ENCODE measurements at regions not wholly inside any gene's neighbourhood (a gene's known extent, or its start where the extent isn't known, plus 50 kb on each side); places are given as distances from the start of the nearest gene placed in this dataset.
A peak's percentile ranks its signal among the peaks of the same experiment; 100 is the strongest.

DNA sequence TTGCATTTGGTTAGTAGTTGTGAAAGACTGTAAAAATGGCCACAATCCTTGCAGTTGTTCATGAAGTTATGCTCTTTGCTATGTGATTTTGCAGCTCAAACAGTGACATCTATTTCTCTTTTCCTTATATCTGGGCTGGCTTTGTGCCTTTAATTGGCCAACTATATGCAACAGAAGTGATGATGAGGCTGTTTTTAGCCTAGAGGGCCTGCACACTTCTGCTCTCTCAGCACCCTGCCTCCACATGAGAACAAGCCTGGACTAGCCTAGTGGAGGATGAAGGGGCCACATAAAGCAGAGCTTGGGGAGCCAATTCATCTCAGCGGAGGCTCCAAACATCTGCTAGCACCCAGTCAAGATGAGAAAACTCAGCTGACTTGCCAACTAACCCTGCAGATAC is 339.8 kb downstream of the OMA1 start:
- Histone ChIP-seq H3K27me3 (replicated peaks in 1 of 2; ENCODE audit: control insufficient read depth in 2 of 2, insufficient read depth in 2 of 2, low read length in 1 of 2) (no peaks in the 10 kb centered on the region), H3K4me1 (ENCODE audit: control insufficient read depth, insufficient read depth, low read length) (no peaks in the 10 kb centered on the region), H3K9me3 (replicated peaks; ENCODE audit: control insufficient read depth, insufficient read depth, low read length) (no peaks in the 10 kb centered on the region; the same call in 2 of the 3 replicates), H3K79me2 (ENCODE audit: control insufficient read depth, insufficient read depth, low read length) (no peaks in the 10 kb centered on the region), H3K4me3 (no peak overlapping the region), H3K27ac (ENCODE audit: control insufficient read depth, insufficient read depth) (no peak overlapping the region), H2AFZ (ENCODE audit: control insufficient read depth, low read depth, low read length) (no peak overlapping the region), H3K4me2 (ENCODE audit: control insufficient read depth, insufficient read depth) (no peak overlapping the region), H3K36me3 (ENCODE audit: control insufficient read depth in 2 of 2, insufficient read depth in 2 of 2, low read length in 1 of 2) (no peaks in the 10 kb centered on the region), H4K20me1 (ENCODE audit: control insufficient read depth, insufficient read depth) (no peaks in the 10 kb centered on the region), H3K9ac (ENCODE audit: control insufficient read depth, insufficient read depth, low read length) (no peak overlapping the region)
- TF ChIP-seq JUND (IDR thresholded peaks at IDR 0.05; ENCODE audit: low read depth, low read length) (no peak), CBX5 (IDR thresholded peaks at IDR 0.05; ENCODE audit: low read depth) (no peak), RBBP5 (conservative IDR thresholded peaks at IDR 0.05) (no peak)
- in situ Hi-C loops (cut with MboI): no loop called here
- ATAC-seq (no peak), DNase-seq (ENCODE audit: low read depth, low spot score) (no peak), FAIRE-seq (no peak)
- 82% methylated on average over 1 of the region's 1 CpG for WGBS (ENCODE audit: insufficient coverage, insufficient replicate concordance, low lambda C conversion rate, missing lambda C conversion rate)
- SMC1A ChIA-PET (ENCODE audit: uncharacterized antibody, unreplicated experiment): interaction anchor here (1.5 kb wide), 1 partner anchor 11 kb away, joined by 6 read pairs; no protein-coding TSS in a partner anchor
- intact Hi-C loops (cut with micrococcal nuclease; ENCODE audit: unreplicated experiment): no loop called here
- CTCF ChIA-PET: no interaction called here
- POLR2A ChIA-PET: no interaction called here
- RAD21 ChIA-PET (ENCODE audit: unreplicated experiment): no interaction called here
- BruUV-seq (replicated peaks): no TSS peak

DNA sequence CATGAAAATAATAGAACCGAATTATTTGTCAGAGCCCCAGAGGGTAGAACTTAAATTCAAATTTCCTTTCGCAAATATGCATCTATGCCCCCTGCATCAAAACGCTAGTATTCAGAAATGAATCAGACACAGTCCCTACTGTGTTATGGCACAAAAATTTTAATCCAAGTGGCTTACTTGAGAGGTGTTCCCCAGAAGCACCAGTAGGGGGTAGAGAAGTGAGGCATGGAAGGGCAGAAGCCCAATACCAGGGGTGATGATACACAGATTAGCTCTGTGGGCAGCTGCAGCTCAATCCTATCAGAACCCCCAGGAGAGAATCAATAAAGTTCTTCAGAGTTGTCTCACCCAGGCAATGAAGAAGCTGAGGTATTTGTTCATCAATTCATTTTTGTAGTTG is 342.2 kb downstream of the OMA1 start:
- FAIRE-seq (no peak), DNase-seq (ENCODE audit: low read depth, low spot score) (no peak), ATAC-seq (peak; percentile 52; the same call in 1 of the 3 replicates)
- 3% methylated on average over 3 of the region's 3 CpGs for WGBS (ENCODE audit: insufficient coverage, insufficient replicate concordance, low lambda C conversion rate, missing lambda C conversion rate)
- Histone ChIP-seq H3K4me3 (no peak overlapping the region), H3K36me3 (ENCODE audit: control insufficient read depth in 2 of 2, insufficient read depth in 2 of 2, low read length in 1 of 2) (no peaks in the 10 kb centered on the region), H3K27ac (ENCODE audit: control insufficient read depth, insufficient read depth) (no peak overlapping the region), H3K9ac (ENCODE audit: control insufficient read depth, insufficient read depth, low read length) (no peak overlapping the region), H3K4me1 (ENCODE audit: control insufficient read depth, insufficient read depth, low read length) (no peaks in the 10 kb centered on the region), H3K79me2 (ENCODE audit: control insufficient read depth, insufficient read depth, low read length) (no peaks in the 10 kb centered on the region), H3K9me3 (replicated peaks; ENCODE audit: control insufficient read depth, insufficient read depth, low read length) (no peaks in the 10 kb centered on the region; the same call in 2 of the 3 replicates), H3K27me3 (replicated peaks in 1 of 2; ENCODE audit: control insufficient read depth in 2 of 2, insufficient read depth in 2 of 2, low read length in 1 of 2) (no peaks in the 10 kb centered on the region), H4K20me1 (ENCODE audit: control insufficient read depth, insufficient read depth) (no peaks in the 10 kb centered on the region), H3K4me2 (ENCODE audit: control insufficient read depth, insufficient read depth) (no peak overlapping the region), H2AFZ (ENCODE audit: control insufficient read depth, low read depth, low read length) (no peak overlapping the region)
- ChIA-PET POLR2A (no interaction called here), RAD21 (ENCODE audit: unreplicated experiment) (interaction anchor here (0.9 kb wide), 1 partner anchor 18 kb away, joined by 3 read pairs; no protein-coding TSS in a partner anchor), CTCF (interaction anchor here (0.6 to 1.4 kb wide), 3 partner anchors 60 to 345 kb away, joined by 3 to 4 read pairs (median 3); no protein-coding TSS in a partner anchor), SMC1A (ENCODE audit: uncharacterized antibody, unreplicated experiment) (interaction anchor here (0.8 to 1.8 kb wide), 2 partner anchors 10 to 189 kb away, joined by 3 to 8 read pairs; no protein-coding TSS in a partner anchor)
- TF ChIP-seq, protein P1, sequence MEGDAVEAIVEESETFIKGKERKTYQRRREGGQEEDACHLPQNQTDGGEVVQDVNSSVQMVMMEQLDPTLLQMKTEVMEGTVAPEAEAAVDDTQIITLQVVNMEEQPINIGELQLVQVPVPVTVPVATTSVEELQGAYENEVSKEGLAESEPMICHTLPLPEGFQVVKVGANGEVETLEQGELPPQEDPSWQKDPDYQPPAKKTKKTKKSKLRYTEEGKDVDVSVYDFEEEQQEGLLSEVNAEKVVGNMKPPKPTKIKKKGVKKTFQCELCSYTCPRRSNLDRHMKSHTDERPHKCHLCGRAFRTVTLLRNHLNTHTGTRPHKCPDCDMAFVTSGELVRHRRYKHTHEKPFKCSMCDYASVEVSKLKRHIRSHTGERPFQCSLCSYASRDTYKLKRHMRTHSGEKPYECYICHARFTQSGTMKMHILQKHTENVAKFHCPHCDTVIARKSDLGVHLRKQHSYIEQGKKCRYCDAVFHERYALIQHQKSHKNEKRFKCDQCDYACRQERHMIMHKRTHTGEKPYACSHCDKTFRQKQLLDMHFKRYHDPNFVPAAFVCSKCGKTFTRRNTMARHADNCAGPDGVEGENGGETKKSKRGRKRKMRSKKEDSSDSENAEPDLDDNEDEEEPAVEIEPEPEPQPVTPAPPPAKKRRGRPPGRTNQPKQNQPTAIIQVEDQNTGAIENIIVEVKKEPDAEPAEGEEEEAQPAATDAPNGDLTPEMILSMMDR (IDR thresholded peaks at IDR 0.05 in 2 of 3, conservative IDR thresholded peaks at IDR 0.05 in 1 of 3; ENCODE audit: control insufficient read depth in 2 of 3, extremely low read depth in 1 of 3, insufficient read depth in 1 of 3, low read depth in 3 of 3, low read length in 3 of 3): peak; percentile 3 to 27 (median 27); a peak in 1 of 6 replicates
- TF ChIP-seq IKZF1 (conservative IDR thresholded peaks at IDR 0.05): no peak
- intact Hi-C loops (cut with micrococcal nuclease; ENCODE audit: unreplicated experiment): no loop called here
- BruUV-seq (replicated peaks): no TSS peak
- in situ Hi-C loops (cut with MboI): no loop called here

Data from GM12878 (cell line).